Tibial nerve (tissue), 4 donors: ENCODE measurements at regions not wholly inside any gene's neighbourhood (a gene's known extent, or its start where the extent isn't known, plus 50 kb on each side); places are given as distances from the start of the nearest gene placed in this dataset.

Experiments
- DNase-seq, 2 donors: peaks; one replicate each; pipeline ENCODE4 v3.0.0-alpha.2; 2019; ENCODE audit warnings: low spot score in 2 of 2
- H3K27ac ChIP-seq, 4 donors: fragments of 200-600 bp; sonication (generic) in 3 of 4; one replicate each; pipeline ENCODE4 v1.5.1; 2017 to 2019; ENCODE audit warnings: mild to moderate bottlenecking in 1 of 4
- H3K27me3 ChIP-seq, 2 donors: fragments of 200-600 bp; sonication (generic) in 1 of 2; one replicate each; pipeline versions ENCODE4 v1.5.1 to v1.6.0; 2017 to 2019
- H3K36me3 ChIP-seq, 3 donors: fragments of 200-600 bp; sonication (generic); one replicate each; pipeline ENCODE4 v1.5.1; 2018 to 2019
- H3K4me1 ChIP-seq, 4 donors: fragments of 200-600 bp; sonication (generic) in 3 of 4; one replicate each; pipeline ENCODE4 v1.5.1; 2017 to 2019
- H3K4me3 ChIP-seq, 4 donors: fragments of 200-600 bp; sonication (generic) in 3 of 4; one replicate each; pipeline ENCODE4 v1.5.1; 2017 to 2019; ENCODE audit warnings: mild to moderate bottlenecking in 1 of 4, moderate library complexity in 1 of 4
- H3K9me3 ChIP-seq, 4 donors: fragments of 200-600 bp; sonication (generic) in 3 of 4; one replicate each; pipeline ENCODE4 v1.5.1; 2017 to 2019
- CTCF ChIP-seq, 5 experiments: fragments of 200-600 bp in 3 of 5; fragments of 450-650 bp in 2 of 5; sonication (generic) in 3 of 5; IDR thresholded peaks; one replicate each; pipeline ENCODE4 v1.5.1; 2016 to 2019; ENCODE audit warnings: antibody characterized with exemption in 5 of 5, mild to moderate bottlenecking in 3 of 5, moderate library complexity in 2 of 5
- EP300 ChIP-seq, 2 donors: sonication (generic); formaldehyde crosslinking; IDR thresholded peaks; one replicate each; pipeline ENCODE4 v1.6.1; 2017; ENCODE audit warnings: antibody characterized with exemption in 2 of 2, mild to moderate bottlenecking in 1 of 2
- POLR2A ChIP-seq, 2 donors: fragments of 450-650 bp; IDR thresholded peaks; one replicate each; pipeline ENCODE4 v1.6.1; 2017; ENCODE audit warnings: antibody characterized with exemption in 2 of 2, mild to moderate bottlenecking in 2 of 2, moderate library complexity in 2 of 2
- WGBS, 2 donors: methylation state at CpG; one replicate each; pipeline ENCODE4 v1.1.5; 2018; 5-methylcytosine and 5-hydroxymethylcytosine counted together

- Histone ChIP-seq H3K36me3 (no peaks in the 10 kb centered on the region), H3K4me3 (no peak overlapping the region), H3K4me1 (peaks cover 0 to 15% (median 0%) of the 10 kb centered on the region in 4 donors), H3K27ac (no peak overlapping the region), H3K27me3 (no peaks in the 10 kb centered on the region), H3K9me3 (no peaks in the 10 kb centered on the region)
- TF ChIP-seq POLR2A (IDR thresholded peaks at IDR 0.05) (no peak), EP300 (IDR thresholded peaks at IDR 0.05) (no peak), CTCF (IDR thresholded peaks at IDR 0.05) (no peak)
- WGBS, 2 donors: 66 to 71% methylated on average over 1 of the region's 1 CpG
- DNase-seq: no peak
Measured at GRCh38 chr18:57920036-57920435, 116.9 kb upstream of the ATP8B1 start.

- DNase-seq: no peak
- WGBS, 2 donors: 81 to 96% methylated on average over 3 of the region's 3 CpGs
- Histone ChIP-seq H3K27ac (no peak overlapping the region), H3K4me3 (no peak overlapping the region), H3K36me3 (no peaks in the 10 kb centered on the region), H3K9me3 (no peaks in the 10 kb centered on the region), H3K4me1 (peaks cover 0 to 19% (median 0%) of the 10 kb centered on the region in 4 donors), H3K27me3 (no peaks in the 10 kb centered on the region)
- TF ChIP-seq POLR2A (IDR thresholded peaks at IDR 0.05) (no peak), EP300 (IDR thresholded peaks at IDR 0.05) (no peak), CTCF (IDR thresholded peaks at IDR 0.05) (no peak)
Measured at GRCh38 chr18:57918601-57919000, 115.5 kb upstream of the ATP8B1 start.

DNA sequence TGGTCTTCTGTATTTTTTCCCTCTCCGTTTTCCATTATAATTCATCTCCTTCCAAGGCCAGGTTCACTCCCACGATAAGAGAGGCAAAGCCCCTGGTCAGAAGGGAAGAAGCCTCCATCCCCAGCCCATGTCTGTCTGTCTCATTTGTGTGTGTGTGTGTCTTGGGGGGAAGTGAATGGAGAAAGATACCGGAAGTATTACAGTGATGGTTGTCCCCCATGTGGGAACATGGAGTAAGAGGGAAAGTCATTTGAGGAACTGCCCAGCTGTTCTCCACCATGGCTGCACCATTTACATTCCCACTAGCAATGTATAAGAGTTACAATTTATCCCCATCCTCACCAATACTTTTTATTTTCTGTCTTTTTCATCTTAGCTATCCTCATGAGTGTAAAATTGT lies 113.6 kb upstream of the ATP8B1 start:
- DNase-seq: no peak
- Histone ChIP-seq H3K9me3 (no peaks in the 10 kb centered on the region), H3K27me3 (no peaks in the 10 kb centered on the region), H3K27ac (peak overlapping the region in 1 of 4 donors; percentile 26), H3K4me1 (peaks cover 0 to 19% (median 0%) of the 10 kb centered on the region in 4 donors), H3K36me3 (no peaks in the 10 kb centered on the region), H3K4me3 (no peak overlapping the region)
- 67 to 77% methylated on average over 3 of the region's 3 CpGs for WGBS, 2 donors
- TF ChIP-seq POLR2A (IDR thresholded peaks at IDR 0.05): no peak
- TF ChIP-seq CTCF (IDR thresholded peaks at IDR 0.05): no peak
- no peak for TF ChIP-seq EP300 (IDR thresholded peaks at IDR 0.05)

DNA sequence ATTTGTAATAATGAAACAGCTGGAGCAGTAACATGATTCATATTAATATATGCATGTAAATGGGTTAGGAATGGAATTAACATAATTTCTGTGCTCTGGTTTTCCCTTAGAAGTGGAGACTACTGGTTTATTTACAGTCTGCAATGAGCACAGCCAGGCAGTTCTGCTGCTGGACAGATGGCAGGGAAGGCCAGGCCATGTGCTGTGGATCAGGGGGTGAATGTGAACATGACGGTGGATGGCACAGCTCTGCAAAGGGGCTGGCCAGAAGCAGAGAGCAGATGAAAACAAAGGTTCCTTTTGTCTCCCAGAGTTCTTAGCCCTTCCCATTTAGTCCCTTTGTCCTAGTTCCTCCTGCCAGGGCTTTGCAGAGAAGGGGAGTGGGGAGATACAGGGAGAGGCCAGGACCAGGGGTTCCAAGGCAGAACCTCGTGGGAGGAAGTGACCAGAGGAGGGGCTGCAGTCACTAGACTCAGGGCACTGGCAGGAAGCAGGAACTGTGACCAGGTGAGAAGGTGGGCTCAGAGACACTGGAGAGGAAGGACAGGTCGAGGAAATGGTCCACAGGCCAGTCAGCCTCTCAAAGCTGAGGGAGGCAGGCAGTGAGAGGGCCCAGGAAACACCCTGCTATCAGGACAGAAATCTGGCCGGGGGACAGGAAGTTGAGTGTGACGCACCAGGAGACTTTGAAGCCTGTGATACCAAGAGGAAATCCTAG lies 112.9 kb upstream of the ATP8B1 start:
- no peaks in the 10 kb centered on the region for H3K36me3 ChIP-seq
- no peak for TF ChIP-seq EP300 (IDR thresholded peaks at IDR 0.05)
- no peak for TF ChIP-seq POLR2A (IDR thresholded peaks at IDR 0.05)
- TF ChIP-seq CTCF (IDR thresholded peaks at IDR 0.05): no peak
- no peaks in the 10 kb centered on the region for H3K9me3 ChIP-seq
- H3K4me3 ChIP-seq: no peak overlapping the region
- H3K4me1 ChIP-seq: peaks cover 0 to 19% (median 0%) of the 10 kb centered on the region in 4 donors
- no peaks in the 10 kb centered on the region for H3K27me3 ChIP-seq
- 39 to 43% methylated on average over 5 of the region's 5 CpGs for WGBS, 2 donors
- no peak for DNase-seq
- H3K27ac ChIP-seq: peak overlapping the region in 1 of 4 donors; percentile 26

DNA sequence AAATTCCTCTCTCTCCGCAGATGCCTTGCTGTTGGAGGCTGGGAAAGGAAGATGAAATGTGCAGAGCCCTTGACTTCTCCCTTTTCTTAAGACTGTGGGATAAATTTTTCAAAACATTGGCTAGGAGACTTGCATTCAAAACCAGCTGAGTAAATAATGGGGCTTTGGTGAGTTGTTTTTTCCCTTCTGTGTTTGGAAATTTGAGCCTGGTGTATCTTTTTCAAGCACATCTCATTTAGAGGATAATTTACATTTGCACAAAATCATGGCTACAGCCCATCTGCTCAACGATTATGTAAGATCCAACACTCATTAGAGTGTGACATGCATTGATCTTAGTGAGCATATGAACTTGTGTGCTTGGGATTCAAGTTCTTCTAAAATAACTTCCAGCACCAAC lies 112.1 kb upstream of the ATP8B1 start:
- Histone ChIP-seq H3K9me3 (no peaks in the 10 kb centered on the region), H3K27me3 (no peaks in the 10 kb centered on the region), H3K4me1 (peaks cover 0 to 19% (median 0%) of the 10 kb centered on the region in 4 donors), H3K4me3 (no peak overlapping the region), H3K27ac (peak overlapping the region in 1 of 4 donors; percentile 10), H3K36me3 (no peaks in the 10 kb centered on the region)
- TF ChIP-seq CTCF (IDR thresholded peaks at IDR 0.05): no peak
- no peak for TF ChIP-seq EP300 (IDR thresholded peaks at IDR 0.05)
- TF ChIP-seq POLR2A (IDR thresholded peaks at IDR 0.05): no peak
- no peak for DNase-seq
- WGBS, 2 donors: 46 to 59% methylated on average over 2 of the region's 2 CpGs
